ENCODE measurements at regions not wholly inside any gene's neighbourhood (a gene's known extent, or its start where the extent isn't known, plus 50 kb on each side); places are given as distances from the start of the nearest gene placed in this dataset.

GRCh38 chr2:228654707-228655106 is 473.2 kb upstream of the SPHKAP start:
- no peak overlapping the region for H3K18ac ChIP-seq (ENCODE audit: low read depth in 1 of 2, low read length in 2 of 2)
- H3K4me1 ChIP-seq (ENCODE audit: control insufficient read depth, insufficient read depth, low read depth, low read length): no peaks in the 10 kb centered on the region
- no peak overlapping the region for H3K27ac ChIP-seq (ENCODE audit: low read length, poor library complexity, severe bottlenecking)
- no peak overlapping the region for H3K14ac ChIP-seq (ENCODE audit: low read length in 2 of 2)
- H2BK12ac ChIP-seq (ENCODE audit: low read length in 2 of 2): no peak overlapping the region
- H2AFZ ChIP-seq (ENCODE audit: low read depth, low read length): no peak overlapping the region
- H2BK5ac ChIP-seq (ENCODE audit: low read depth, low read length, poor library complexity, severe bottlenecking): no peak overlapping the region
- H3K9ac ChIP-seq (ENCODE audit: low read length): no peak overlapping the region
- H3K4me2 ChIP-seq (ENCODE audit: low read length, poor library complexity, severe bottlenecking): no peak overlapping the region
- WGBS: 80% methylated on average over 2 of the region's 2 CpGs
- H3K23ac ChIP-seq (ENCODE audit: low read length in 2 of 2): no peak overlapping the region
- H3K79me1 ChIP-seq (replicated peaks; ENCODE audit: low read length, poor library complexity, severe bottlenecking): no peaks in the 10 kb centered on the region
- no peak overlapping the region for H2BK120ac ChIP-seq (ENCODE audit: low read depth, low read length)
- no peak overlapping the region for H2AK5ac ChIP-seq (ENCODE audit: low read length, severe bottlenecking)
- H3K36me3 ChIP-seq (ENCODE audit: control insufficient read depth in 1 of 2, insufficient read depth in 2 of 2, low read depth in 1 of 2, low read length in 2 of 2): no peaks in the 10 kb centered on the region
- no peak for DNase-seq
- H4K8ac ChIP-seq (ENCODE audit: low read length): no peak overlapping the region
- H3K9me3 ChIP-seq (ENCODE audit: control insufficient read depth, low read length): no peaks in the 10 kb centered on the region
- no peak overlapping the region for H4K91ac ChIP-seq (ENCODE audit: low read length)
- no peak overlapping the region for H3K4me3 ChIP-seq (ENCODE audit: insufficient read depth in 1 of 2, low read depth in 1 of 2, low read length in 2 of 2)
- H3K4ac ChIP-seq (ENCODE audit: low read depth in 1 of 2, low read length in 2 of 2): no peak overlapping the region
- no peaks in the 10 kb centered on the region for H3K27me3 ChIP-seq (ENCODE audit: control insufficient read depth in 1 of 2, insufficient read depth in 1 of 2, low read length in 2 of 2)
- H2BK15ac ChIP-seq (ENCODE audit: low read depth, poor library complexity, severe bottlenecking): no peak overlapping the region

- Histone ChIP-seq H3K79me1 (replicated peaks; ENCODE audit: low read length, poor library complexity, severe bottlenecking) (no peaks in the 10 kb centered on the region), H3K4me1 (ENCODE audit: control insufficient read depth, insufficient read depth, low read depth, low read length) (no peaks in the 10 kb centered on the region), H4K91ac (ENCODE audit: low read length) (no peak overlapping the region), H3K9ac (ENCODE audit: low read length) (no peak overlapping the region), H3K4me3 (ENCODE audit: insufficient read depth in 1 of 2, low read depth in 1 of 2, low read length in 2 of 2) (no peak overlapping the region), H3K36me3 (ENCODE audit: control insufficient read depth in 1 of 2, insufficient read depth in 2 of 2, low read depth in 1 of 2, low read length in 2 of 2) (no peaks in the 10 kb centered on the region), H2BK5ac (ENCODE audit: low read depth, low read length, poor library complexity, severe bottlenecking) (no peak overlapping the region), H4K8ac (ENCODE audit: low read length) (no peak overlapping the region), H3K27me3 (ENCODE audit: control insufficient read depth in 1 of 2, insufficient read depth in 1 of 2, low read length in 2 of 2) (no peaks in the 10 kb centered on the region), H3K4ac (ENCODE audit: low read depth in 1 of 2, low read length in 2 of 2) (no peak overlapping the region), H3K4me2 (ENCODE audit: low read length, poor library complexity, severe bottlenecking) (no peak overlapping the region), H2BK12ac (ENCODE audit: low read length in 2 of 2) (no peak overlapping the region), H2AFZ (ENCODE audit: low read depth, low read length) (no peak overlapping the region), H2BK120ac (ENCODE audit: low read depth, low read length) (no peak overlapping the region), H3K27ac (ENCODE audit: low read length, poor library complexity, severe bottlenecking) (no peak overlapping the region), H3K9me3 (ENCODE audit: control insufficient read depth, low read length) (no peaks in the 10 kb centered on the region), H3K14ac (ENCODE audit: low read length in 2 of 2) (no peak overlapping the region), H3K18ac (ENCODE audit: low read depth in 1 of 2, low read length in 2 of 2) (no peak overlapping the region), H2AK5ac (ENCODE audit: low read length, severe bottlenecking) (no peak overlapping the region), H3K23ac (ENCODE audit: low read length in 2 of 2) (no peak overlapping the region), H2BK15ac (ENCODE audit: low read depth, poor library complexity, severe bottlenecking) (no peak overlapping the region)
- no peak for DNase-seq
- WGBS: 91% methylated on average over 3 of the region's 4 CpGs
Observed at GRCh38 chr2:228653884-228654283, 472.4 kb upstream of the SPHKAP start.

- Histone ChIP-seq H2BK12ac (ENCODE audit: low read length in 2 of 2) (no peak overlapping the region), H3K4me3 (ENCODE audit: insufficient read depth in 1 of 2, low read depth in 1 of 2, low read length in 2 of 2) (peak overlapping the region in 1 of 2 experiments; percentile 23), H2AK5ac (ENCODE audit: low read length, severe bottlenecking) (no peak overlapping the region), H3K27me3 (ENCODE audit: control insufficient read depth in 1 of 2, insufficient read depth in 1 of 2, low read length in 2 of 2) (no peaks in the 10 kb centered on the region), H4K91ac (ENCODE audit: low read length) (no peak overlapping the region), H3K36me3 (ENCODE audit: control insufficient read depth in 1 of 2, insufficient read depth in 2 of 2, low read depth in 1 of 2, low read length in 2 of 2) (no peaks in the 10 kb centered on the region), H3K79me1 (replicated peaks; ENCODE audit: low read length, poor library complexity, severe bottlenecking) (no peaks in the 10 kb centered on the region), H2AFZ (ENCODE audit: low read depth, low read length) (no peak overlapping the region), H3K9ac (ENCODE audit: low read length) (no peak overlapping the region), H3K14ac (ENCODE audit: low read length in 2 of 2) (no peak overlapping the region), H2BK5ac (ENCODE audit: low read depth, low read length, poor library complexity, severe bottlenecking) (no peak overlapping the region), H3K27ac (ENCODE audit: low read length, poor library complexity, severe bottlenecking) (no peak overlapping the region), H4K8ac (ENCODE audit: low read length) (no peak overlapping the region), H3K4ac (ENCODE audit: low read depth in 1 of 2, low read length in 2 of 2) (no peak overlapping the region), H2BK120ac (ENCODE audit: low read depth, low read length) (no peak overlapping the region), H3K4me2 (ENCODE audit: low read length, poor library complexity, severe bottlenecking) (no peak overlapping the region), H3K4me1 (ENCODE audit: control insufficient read depth, insufficient read depth, low read depth, low read length) (no peaks in the 10 kb centered on the region), H2BK15ac (ENCODE audit: low read depth, poor library complexity, severe bottlenecking) (no peak overlapping the region), H3K18ac (ENCODE audit: low read depth in 1 of 2, low read length in 2 of 2) (no peak overlapping the region), H3K23ac (ENCODE audit: low read length in 2 of 2) (no peak overlapping the region), H3K9me3 (ENCODE audit: control insufficient read depth, low read length) (no peaks in the 10 kb centered on the region)
- WGBS: 89% methylated on average over 1 of the region's 3 CpGs
- no peak for DNase-seq
Observed at GRCh38 chr2:228652366-228652765, 470.9 kb upstream of the SPHKAP start.

- Histone ChIP-seq H2AK5ac (ENCODE audit: low read length, severe bottlenecking) (no peak overlapping the region), H2BK12ac (ENCODE audit: low read length in 2 of 2) (no peak overlapping the region), H2BK15ac (ENCODE audit: low read depth, poor library complexity, severe bottlenecking) (no peak overlapping the region), H3K36me3 (ENCODE audit: control insufficient read depth in 1 of 2, insufficient read depth in 2 of 2, low read depth in 1 of 2, low read length in 2 of 2) (no peaks in the 10 kb centered on the region), H3K14ac (ENCODE audit: low read length in 2 of 2) (no peak overlapping the region), H3K23ac (ENCODE audit: low read length in 2 of 2) (no peak overlapping the region), H3K4me2 (ENCODE audit: low read length, poor library complexity, severe bottlenecking) (no peak overlapping the region), H3K9me3 (ENCODE audit: control insufficient read depth, low read length) (no peaks in the 10 kb centered on the region), H3K79me1 (replicated peaks; ENCODE audit: low read length, poor library complexity, severe bottlenecking) (no peaks in the 10 kb centered on the region), H3K18ac (ENCODE audit: low read depth in 1 of 2, low read length in 2 of 2) (no peak overlapping the region), H2BK120ac (ENCODE audit: low read depth, low read length) (no peak overlapping the region), H2AFZ (ENCODE audit: low read depth, low read length) (no peak overlapping the region), H4K91ac (ENCODE audit: low read length) (no peak overlapping the region), H3K4ac (ENCODE audit: low read depth in 1 of 2, low read length in 2 of 2) (no peak overlapping the region), H4K8ac (ENCODE audit: low read length) (no peak overlapping the region), H3K27ac (ENCODE audit: low read length, poor library complexity, severe bottlenecking) (no peak overlapping the region), H2BK5ac (ENCODE audit: low read depth, low read length, poor library complexity, severe bottlenecking) (no peak overlapping the region), H3K4me3 (ENCODE audit: insufficient read depth in 1 of 2, low read depth in 1 of 2, low read length in 2 of 2) (no peak overlapping the region), H3K4me1 (ENCODE audit: control insufficient read depth, insufficient read depth, low read depth, low read length) (no peaks in the 10 kb centered on the region), H3K9ac (ENCODE audit: low read length) (no peak overlapping the region), H3K27me3 (ENCODE audit: control insufficient read depth in 1 of 2, insufficient read depth in 1 of 2, low read length in 2 of 2) (no peaks in the 10 kb centered on the region)
- DNase-seq: no peak
- no CpG with 5 or more reads among the region's 2 CpGs for WGBS
Observed at GRCh38 chr2:228649876-228650275, 468.4 kb upstream of the SPHKAP start.

Data from mesenchymal stem cell (in vitro differentiated cells and primary cell).